GM06990 (cell line): ENCODE measurements at regions not wholly inside any gene's neighbourhood (a gene's known extent, or its start where the extent isn't known, plus 50 kb on each side); places are given as distances from the start of the nearest gene placed in this dataset.

Source experiments
- DNase-seq: peaks from one replicate; pipeline ENCODE4 v3.0.0-alpha.2; 2011; ENCODE audit not compliant: insufficient read length; ENCODE audit errors: extremely low read depth
- H3K27me3 ChIP-seq: replicated peaks from 2 replicates; pipeline ENCODE4 v1.6.0; 2011; ENCODE audit warnings: low read length; ENCODE audit not compliant: control insufficient read depth, insufficient read depth
- H3K36me3 ChIP-seq: 2 replicates; pipeline ENCODE4 v1.5.1; 2011; ENCODE audit warnings: low read length; ENCODE audit not compliant: control insufficient read depth, insufficient read depth
- H3K4me3 ChIP-seq: replicated peaks from 2 replicates; pipeline ENCODE4 v1.5.1; 2011; ENCODE audit warnings: low read depth, mild to moderate bottlenecking, control low read depth, low read length
- TF ChIP-seq, protein P1 (sequence below): IDR thresholded peaks from 2 replicates; pipeline ENCODE4 v1.5.1; 2011; ENCODE audit warnings: low read length, control low read depth, mild to moderate bottlenecking, inconsistent platforms; ENCODE audit not compliant: insufficient read depth, poor library complexity, severe bottlenecking

DNA sequence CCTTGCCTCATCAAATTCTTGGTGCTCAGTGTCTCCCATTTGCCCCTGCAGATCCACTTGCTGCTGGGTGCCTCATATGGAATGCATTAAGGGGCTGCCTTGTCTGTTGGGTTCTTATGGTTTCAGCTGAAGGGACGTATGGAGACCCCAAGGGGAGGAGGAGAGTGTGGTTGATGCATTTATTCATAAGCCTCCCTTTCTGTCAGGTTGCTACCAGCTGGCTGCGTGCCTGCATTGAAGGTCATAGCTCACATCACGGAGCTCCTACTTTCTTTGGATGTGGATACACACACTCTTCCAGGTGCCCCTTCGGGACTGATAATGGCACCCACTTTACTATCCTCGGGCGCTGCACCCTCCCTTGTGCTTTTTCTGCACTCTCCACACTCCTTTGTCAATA, 377.9 kb downstream of the SLC4A3 start:
- Histone ChIP-seq H3K36me3 (no peaks in the 10 kb centered on the region), H3K4me3 (no peak overlapping the region), H3K27me3 (no peaks in the 10 kb centered on the region)
- TF ChIP-seq, protein P1, sequence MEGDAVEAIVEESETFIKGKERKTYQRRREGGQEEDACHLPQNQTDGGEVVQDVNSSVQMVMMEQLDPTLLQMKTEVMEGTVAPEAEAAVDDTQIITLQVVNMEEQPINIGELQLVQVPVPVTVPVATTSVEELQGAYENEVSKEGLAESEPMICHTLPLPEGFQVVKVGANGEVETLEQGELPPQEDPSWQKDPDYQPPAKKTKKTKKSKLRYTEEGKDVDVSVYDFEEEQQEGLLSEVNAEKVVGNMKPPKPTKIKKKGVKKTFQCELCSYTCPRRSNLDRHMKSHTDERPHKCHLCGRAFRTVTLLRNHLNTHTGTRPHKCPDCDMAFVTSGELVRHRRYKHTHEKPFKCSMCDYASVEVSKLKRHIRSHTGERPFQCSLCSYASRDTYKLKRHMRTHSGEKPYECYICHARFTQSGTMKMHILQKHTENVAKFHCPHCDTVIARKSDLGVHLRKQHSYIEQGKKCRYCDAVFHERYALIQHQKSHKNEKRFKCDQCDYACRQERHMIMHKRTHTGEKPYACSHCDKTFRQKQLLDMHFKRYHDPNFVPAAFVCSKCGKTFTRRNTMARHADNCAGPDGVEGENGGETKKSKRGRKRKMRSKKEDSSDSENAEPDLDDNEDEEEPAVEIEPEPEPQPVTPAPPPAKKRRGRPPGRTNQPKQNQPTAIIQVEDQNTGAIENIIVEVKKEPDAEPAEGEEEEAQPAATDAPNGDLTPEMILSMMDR: no peak
- DNase-seq: no peak

DNA sequence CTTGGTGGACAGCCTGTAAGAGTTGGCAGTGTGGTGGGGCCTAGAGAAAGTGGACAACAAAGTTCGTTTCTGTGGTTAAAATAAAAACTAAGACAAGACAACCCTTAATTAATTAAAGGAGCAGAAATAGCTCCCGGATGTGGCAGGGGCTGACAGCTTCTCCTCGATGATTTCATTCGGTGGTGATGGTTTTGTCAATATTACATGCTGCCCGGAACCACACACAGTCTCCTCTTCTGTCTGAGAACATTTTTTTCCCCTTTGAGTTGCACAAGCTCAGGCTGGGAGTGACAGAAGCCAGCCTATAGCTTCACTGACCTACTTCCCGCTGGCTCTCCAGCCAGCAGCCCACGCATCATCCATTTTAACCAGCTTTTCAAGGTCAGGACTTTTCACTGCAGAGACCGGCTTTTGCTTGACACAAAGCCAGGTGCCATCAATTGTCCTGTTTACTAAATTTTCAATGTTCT, 378.8 kb downstream of the SLC4A3 start:
- TF ChIP-seq, protein P1: no peak
- Histone ChIP-seq H3K4me3 (no peak overlapping the region), H3K36me3 (no peaks in the 10 kb centered on the region), H3K27me3 (no peaks in the 10 kb centered on the region)
- DNase-seq: no peak

DNA sequence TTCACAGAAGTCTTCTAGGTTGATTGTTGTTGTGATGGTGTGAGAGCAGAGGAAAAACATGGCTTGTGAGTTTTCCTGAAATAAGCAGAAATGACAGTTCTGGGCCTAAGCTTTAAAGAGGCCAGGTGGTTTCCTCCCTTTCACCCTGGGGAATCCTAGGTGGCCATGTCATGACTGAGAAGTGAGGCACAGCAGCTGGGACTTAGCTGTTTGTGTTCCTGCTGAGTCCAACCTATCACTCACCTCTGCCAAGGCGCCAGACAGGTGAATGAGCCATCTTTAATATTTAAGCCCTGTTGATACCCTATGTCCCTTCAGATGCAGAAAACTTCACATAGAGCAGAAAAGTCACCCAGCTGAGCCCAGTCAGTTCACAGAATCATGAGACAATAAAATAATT, 384.4 kb downstream of the SLC4A3 start:
- no peaks in the 10 kb centered on the region for H3K36me3 ChIP-seq
- TF ChIP-seq, protein P1: no peak
- H3K27me3 ChIP-seq: no peaks in the 10 kb centered on the region
- DNase-seq: no peak
- H3K4me3 ChIP-seq: no peak overlapping the region

DNA sequence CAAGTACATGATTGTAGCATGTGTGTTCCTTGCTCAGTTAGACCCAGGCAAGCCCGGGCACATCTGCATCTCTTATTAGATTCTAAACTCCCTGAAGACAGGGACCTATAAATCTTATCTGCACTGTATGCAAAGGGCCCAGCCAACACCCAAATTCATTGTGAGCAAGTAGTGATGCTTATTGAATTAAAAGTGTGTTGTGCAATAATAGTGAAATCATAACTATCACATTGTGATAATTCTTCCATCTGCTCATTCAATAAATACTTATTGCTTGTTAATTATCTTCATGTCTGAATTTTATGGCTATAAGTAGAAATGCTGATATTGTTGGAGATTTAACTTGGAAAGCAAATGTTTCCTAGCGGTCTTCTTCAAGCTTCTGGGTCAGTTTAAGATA, 387.5 kb downstream of the SLC4A3 start:
- H3K27me3 ChIP-seq: no peaks in the 10 kb centered on the region
- TF ChIP-seq, protein P1: no peak
- no peaks in the 10 kb centered on the region for H3K36me3 ChIP-seq
- no peak overlapping the region for H3K4me3 ChIP-seq
- no peak for DNase-seq

DNA sequence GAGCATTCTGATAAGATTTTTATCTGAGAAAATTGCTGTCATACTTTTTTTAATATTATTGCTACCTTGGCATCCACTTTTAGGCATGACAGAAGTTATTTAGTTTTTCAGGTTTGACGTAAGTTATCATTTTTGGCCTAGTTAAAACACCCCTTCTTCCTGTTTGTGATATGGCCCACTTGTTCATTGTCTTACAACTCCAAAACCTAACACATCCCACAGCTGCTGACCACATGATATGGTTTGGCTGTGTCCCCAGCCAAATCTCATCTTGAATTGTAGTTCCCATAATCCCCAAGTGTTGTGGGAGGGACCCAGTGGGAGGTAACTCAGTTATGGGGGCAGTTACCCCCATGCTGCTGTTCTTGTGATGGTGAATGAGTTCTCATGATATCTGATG, 388.1 kb downstream of the SLC4A3 start:
- Histone ChIP-seq H3K36me3 (no peaks in the 10 kb centered on the region), H3K4me3 (no peak overlapping the region), H3K27me3 (no peaks in the 10 kb centered on the region)
- no peak for DNase-seq
- TF ChIP-seq, protein P1: no peak

DNA sequence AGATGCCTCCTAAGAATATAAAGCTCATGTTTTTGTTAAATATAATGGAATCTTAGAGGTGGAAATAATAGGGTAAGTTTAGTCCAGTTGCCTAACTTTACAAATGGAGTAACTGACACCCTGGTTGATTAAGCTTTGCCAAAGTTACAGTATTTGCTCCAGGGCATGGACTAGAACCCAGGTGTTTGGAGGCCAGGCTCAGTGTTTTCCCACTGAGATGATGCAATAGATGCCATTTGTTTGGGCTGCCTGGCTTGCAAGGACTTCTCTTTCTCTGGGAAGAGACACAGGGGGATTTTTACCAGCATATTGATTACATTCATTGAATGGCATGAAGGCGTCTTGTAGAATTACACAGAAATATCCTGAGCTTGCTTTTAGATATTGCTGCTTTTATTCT, 397.8 kb downstream of the SLC4A3 start:
- TF ChIP-seq, protein P1: no peak
- no peaks in the 10 kb centered on the region for H3K27me3 ChIP-seq
- DNase-seq: no peak

More for the DNA sequence above, 397.8 kb downstream of the SLC4A3 start:
- H3K36me3 ChIP-seq: no peaks in the 10 kb centered on the region
- no peak overlapping the region for H3K4me3 ChIP-seq
